Activated CD4-positive, alpha-beta T cell treated with anti-CD3 and anti-CD28 coated beads, Interleukin-2, amount 50 U/mL, for 4 hours (primary cell): ENCODE measurements at regions not wholly inside any gene's neighbourhood (a gene's known extent, or its start where the extent isn't known, plus 50 kb on each side); places are given as distances from the start of the nearest gene placed in this dataset.
"Not testable (repeated sequence)": the region's sequence is repeated elsewhere in the genome, so short reads cannot be mapped to it uniquely, and the experiment has no call there.

Source experiments
- DNase-seq, 2 experiments: peaks; one replicate each; pipeline ENCODE4 v3.0.0-alpha.2; 2020

DNA sequence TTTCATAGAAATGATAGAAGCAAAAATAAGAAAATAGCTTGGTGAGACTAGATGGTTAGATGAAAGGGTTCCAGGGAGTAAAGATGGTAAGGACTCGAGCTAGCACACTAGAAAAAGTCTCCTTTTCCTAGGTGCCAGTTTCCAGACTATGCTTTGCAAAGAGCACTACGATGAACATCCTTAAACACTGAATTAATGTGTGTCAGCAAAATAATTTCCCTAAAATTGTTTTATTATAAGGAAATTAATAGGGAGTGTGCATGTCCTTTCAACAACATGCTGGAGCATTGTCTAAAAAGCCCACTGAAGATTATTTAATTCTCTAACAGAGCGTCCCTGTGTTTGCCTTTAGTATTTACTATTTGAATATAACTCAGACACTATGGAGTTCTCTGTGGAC lies 107.4 kb upstream of the NDUFV2 start:
- no peak for DNase-seq

GRCh38 chr18:8996771-8997432 lies 105.6 kb upstream of the NDUFV2 start:
- DNase-seq, result no peak

- no peak for DNase-seq
Observed at GRCh38 chr18:8997634-8998033, 104.9 kb upstream of the NDUFV2 start.

GRCh38 chr18:8998481-8999217 lies 103.8 kb upstream of the NDUFV2 start:
- DNase-seq, result no peak

DNA sequence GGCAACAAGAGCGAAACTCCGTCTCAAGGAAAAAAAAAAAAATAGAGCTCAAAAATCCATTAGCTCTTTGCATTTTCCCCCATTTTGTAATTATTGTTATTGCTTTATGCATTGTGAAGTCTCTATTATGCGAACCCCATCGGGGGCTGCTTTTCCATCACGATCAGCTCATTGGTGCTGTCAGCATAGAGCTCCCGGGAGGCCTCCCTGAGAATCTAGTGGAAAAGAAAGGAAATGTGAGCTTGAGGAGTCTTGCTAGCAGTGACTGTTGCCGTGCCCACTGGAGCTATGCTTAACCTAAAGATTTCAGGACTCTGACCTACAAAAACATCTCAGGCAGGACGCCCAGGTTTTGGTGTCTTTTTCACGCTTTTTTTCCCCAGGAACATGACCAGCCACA lies 102.6 kb upstream of the NDUFV2 start:
- DNase-seq, result no peak

DNA sequence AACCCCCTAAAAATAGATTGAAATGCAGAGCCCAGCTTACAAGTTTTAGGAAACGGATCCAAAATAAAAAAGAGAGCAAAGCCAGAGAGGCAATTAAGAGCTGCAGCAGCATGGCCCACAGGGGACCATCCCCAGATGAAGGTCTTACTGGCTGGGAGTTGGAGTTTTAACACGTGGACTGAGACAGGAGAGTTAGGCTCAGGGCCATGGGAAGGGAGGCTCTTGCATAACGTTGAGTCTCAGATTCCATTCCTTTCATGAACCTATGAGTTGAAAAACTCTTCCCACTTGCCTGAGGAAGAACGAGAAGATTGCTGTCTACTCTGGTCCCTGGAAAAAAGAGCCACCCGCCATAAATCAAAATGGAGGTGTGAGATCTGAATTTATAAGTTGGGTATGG lies 101.8 kb upstream of the NDUFV2 start:
- DNase-seq, result no peak

GRCh38 chr18:9001209-9001608 lies 101.3 kb upstream of the NDUFV2 start:
- no peak for DNase-seq

DNA sequence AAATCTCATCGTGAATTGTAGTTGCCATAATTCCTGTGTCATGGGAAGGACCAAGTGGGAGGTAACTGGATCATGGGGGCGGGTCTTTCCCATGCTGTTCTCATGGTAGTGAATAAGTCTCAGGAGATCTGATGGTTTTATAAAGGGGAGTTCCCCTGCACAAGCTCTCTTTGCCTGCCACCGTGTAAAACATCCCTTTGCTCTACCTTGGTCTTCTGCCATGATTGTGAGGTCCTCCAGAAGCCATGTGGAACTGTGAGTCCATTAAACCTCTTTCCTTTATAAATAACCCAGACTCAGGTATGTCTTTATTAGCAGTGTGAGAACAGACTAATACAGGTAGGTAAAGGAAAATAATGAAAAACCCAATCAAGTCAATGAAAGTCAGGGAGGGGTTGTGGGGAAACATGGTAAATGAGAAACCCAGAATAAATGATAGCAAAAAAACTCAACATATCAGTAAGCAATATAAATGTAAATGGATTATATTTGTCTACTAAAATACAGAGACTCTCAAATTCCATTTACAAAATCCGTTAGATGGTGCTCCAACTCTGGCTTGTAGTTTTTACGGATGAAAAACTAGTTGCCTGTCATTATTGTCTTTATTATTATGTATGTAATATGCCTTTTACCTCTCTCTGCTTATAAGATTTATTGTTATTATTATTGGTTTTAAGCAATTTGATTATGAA lies 98.9 kb upstream of the NDUFV2 start:
- DNase-seq, result no peak

- DNase-seq, result not testable (repeated sequence)
Observed at GRCh38 chr18:9004308-9004707, 98.2 kb upstream of the NDUFV2 start.

GRCh38 chr18:9007700-9008099 lies 94.8 kb upstream of the NDUFV2 start:
- not testable (repeated sequence) for DNase-seq

- DNase-seq, result no peak
Observed at GRCh38 chr18:9008200-9008708, 94.2 kb upstream of the NDUFV2 start.

- no peak for DNase-seq
Observed at GRCh38 chr18:9008709-9009635, 93.5 kb upstream of the NDUFV2 start.

GRCh38 chr18:9009703-9010488 lies 92.6 kb upstream of the NDUFV2 start:
- no peak for DNase-seq

DNA sequence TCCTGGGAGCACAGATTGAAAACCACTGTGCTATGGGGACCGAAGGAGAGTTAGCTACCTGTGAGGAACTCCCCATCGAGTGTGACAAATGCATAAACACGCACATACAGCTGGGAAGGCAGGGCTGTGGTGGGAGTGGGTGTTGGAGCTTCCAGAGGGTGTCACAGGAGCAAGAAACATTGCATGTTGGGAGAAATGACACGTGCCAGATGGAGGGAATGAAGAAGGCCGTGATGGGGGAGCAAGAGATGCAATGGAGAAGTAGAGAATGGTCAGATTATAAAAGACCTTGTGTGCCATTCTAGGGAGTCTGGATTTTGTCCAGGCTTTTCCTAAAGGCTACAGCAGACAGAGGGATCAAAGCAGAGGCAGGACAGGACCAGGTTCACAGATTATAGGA lies 91.1 kb upstream of the NDUFV2 start:
- no peak for DNase-seq

GRCh38 chr18:9013926-9014373 lies 88.5 kb upstream of the NDUFV2 start:
- DNase-seq, result no peak

DNA sequence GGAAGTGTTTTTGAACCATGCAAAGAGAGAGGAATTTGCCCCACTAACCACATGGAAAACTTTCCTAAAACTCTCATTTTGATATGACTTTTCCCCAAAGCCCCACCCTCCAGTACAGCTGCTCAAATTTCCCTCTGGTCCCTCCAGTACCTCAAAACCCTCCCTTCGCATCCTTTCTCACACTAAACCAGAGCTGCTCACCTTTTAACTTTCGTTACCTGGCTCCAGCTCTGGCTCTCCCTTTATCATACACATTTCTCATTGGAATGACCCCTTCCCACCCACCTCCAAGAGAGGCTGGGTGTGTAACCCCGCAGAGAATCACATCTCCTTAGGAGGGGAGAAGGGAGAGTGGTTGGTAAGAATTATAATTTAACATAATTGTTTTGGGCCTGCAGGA lies 86.8 kb upstream of the NDUFV2 start:
- no peak for DNase-seq

- DNase-seq, result no peak
Observed at GRCh38 chr18:9016633-9017166, 85.8 kb upstream of the NDUFV2 start.

DNA sequence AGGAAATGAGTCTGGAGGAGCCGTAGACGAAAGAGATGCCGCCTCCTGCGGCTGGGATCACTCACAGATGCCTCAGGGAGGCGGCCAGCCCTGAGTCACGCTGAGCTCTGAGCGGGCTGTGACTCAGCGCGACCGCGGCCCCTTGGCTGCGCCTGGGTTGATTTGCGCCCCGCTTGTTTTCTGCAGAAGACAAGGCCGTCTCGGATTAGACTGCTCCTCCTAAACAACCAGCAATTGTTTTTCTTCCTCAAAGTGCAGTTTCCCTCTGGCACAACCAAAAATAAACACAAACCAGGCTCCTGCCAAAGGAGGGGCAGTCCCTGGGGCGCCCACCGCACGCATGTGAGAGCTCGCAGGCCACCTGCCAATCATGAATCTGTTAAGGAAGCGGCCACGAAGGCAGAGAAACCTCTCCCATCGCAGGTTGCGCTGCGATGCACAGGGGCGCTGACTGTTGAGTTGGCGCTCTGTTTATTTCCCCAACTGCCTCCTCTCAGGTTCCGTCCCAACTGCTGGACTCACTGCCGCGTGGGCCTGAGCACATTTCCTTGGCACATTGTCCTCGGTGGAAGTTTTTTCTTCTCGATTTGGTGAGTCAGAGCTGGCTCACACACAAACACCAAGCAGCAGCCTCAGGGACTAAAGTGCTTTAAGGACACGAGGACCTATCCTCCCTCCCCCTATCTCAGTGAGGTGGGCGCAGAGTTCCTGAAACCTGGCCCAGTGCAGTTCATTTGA lies 85.2 kb upstream of the NDUFV2 start:
- DNase-seq, result peak; percentile 60

DNA sequence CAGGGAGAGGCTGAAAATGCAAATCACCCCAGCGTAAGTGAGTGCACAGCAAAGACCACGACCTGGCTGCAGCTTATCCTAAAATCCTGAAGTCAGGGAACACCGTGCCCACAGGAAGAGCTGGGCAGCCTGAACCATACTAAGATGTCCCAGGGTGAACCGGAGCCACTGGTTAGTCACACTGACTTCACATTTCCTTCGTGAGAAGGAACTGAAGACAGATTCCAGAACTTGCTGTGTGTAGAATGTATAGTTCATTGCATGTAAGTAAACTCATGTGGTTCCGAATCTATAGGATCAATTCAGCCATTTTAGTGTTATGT lies 84.6 kb upstream of the NDUFV2 start:
- no peak for DNase-seq

- no peak for DNase-seq
Observed at GRCh38 chr18:9019135-9019534, 83.4 kb upstream of the NDUFV2 start.

DNA sequence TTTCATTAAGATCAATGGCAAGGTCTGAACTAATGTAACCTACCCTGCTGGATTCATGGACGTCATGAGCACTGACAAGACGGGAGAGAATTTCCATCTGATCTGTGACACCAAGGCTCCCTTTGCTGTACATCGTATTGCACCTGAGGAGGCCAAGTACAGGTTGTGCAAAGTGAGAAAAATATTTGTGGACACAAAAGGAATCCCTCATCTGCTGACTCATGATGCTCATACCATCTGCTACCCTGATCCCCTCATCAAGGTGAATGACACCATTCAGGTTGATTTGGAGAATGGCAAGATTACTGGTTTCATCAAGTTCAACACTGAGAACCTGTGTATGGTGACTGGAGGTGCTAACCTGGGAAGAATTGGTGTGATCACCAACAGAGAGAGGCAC lies 82.3 kb upstream of the NDUFV2 start:
- DNase-seq, result no peak
